ENCODE measurements at regions not wholly inside any gene's neighbourhood (a gene's known extent, or its start where the extent isn't known, plus 50 kb on each side); places are given as distances from the start of the nearest gene placed in this dataset.

GRCh38 chr2:180319586-180320405 lies 312.7 kb upstream of the CWC22 start:
- no peak for DNase-seq (ENCODE audit: low read depth in 6 of 9, low spot score in 9 of 9)
- no peak overlapping the region for H3K4me3 ChIP-seq (ENCODE audit: low read length in 2 of 2)

GRCh38 chr2:180314086-180314485 lies 307.0 kb upstream of the CWC22 start:
- no peaks in the 10 kb centered on the region for H3K27me3 ChIP-seq (ENCODE audit: control insufficient read depth in 2 of 2, insufficient read depth in 1 of 2, low read length in 1 of 2)
- H3K36me3 ChIP-seq (ENCODE audit: control insufficient read depth in 2 of 2, insufficient read depth in 2 of 2, low read length in 1 of 2) = no peaks in the 10 kb centered on the region
- WGBS = 90% methylated on average over 2 of the region's 2 CpGs
- no peaks in the 10 kb centered on the region for H3K9me3 ChIP-seq (ENCODE audit: control insufficient read depth in 2 of 2, insufficient read depth in 1 of 2, low read length in 1 of 2)
- no peak overlapping the region for H3K4me3 ChIP-seq (ENCODE audit: low read length in 2 of 2)
- H3K4me1 ChIP-seq (ENCODE audit: control insufficient read depth in 2 of 2, insufficient read depth in 2 of 2, low read length in 2 of 2) = no peaks in the 10 kb centered on the region
- H3K27ac ChIP-seq (ENCODE audit: low read depth in 1 of 2, low read length in 1 of 2) = no peak overlapping the region
- no peak for DNase-seq (ENCODE audit: low read depth in 6 of 9, low spot score in 9 of 9)

More at GRCh38 chr2:180319586-180320405, 312.7 kb upstream of the CWC22 start:
- H3K9me3 ChIP-seq (ENCODE audit: control insufficient read depth in 2 of 2, insufficient read depth in 1 of 2, low read length in 1 of 2) = no peaks in the 10 kb centered on the region
- H3K36me3 ChIP-seq (ENCODE audit: control insufficient read depth in 2 of 2, insufficient read depth in 2 of 2, low read length in 1 of 2) = no peaks in the 10 kb centered on the region
- H3K27ac ChIP-seq (ENCODE audit: low read depth in 1 of 2, low read length in 1 of 2) = no peak overlapping the region
- no peaks in the 10 kb centered on the region for H3K4me1 ChIP-seq (ENCODE audit: control insufficient read depth in 2 of 2, insufficient read depth in 2 of 2, low read length in 2 of 2)
- H3K27me3 ChIP-seq (ENCODE audit: control insufficient read depth in 2 of 2, insufficient read depth in 1 of 2, low read length in 1 of 2) = no peaks in the 10 kb centered on the region

DNA sequence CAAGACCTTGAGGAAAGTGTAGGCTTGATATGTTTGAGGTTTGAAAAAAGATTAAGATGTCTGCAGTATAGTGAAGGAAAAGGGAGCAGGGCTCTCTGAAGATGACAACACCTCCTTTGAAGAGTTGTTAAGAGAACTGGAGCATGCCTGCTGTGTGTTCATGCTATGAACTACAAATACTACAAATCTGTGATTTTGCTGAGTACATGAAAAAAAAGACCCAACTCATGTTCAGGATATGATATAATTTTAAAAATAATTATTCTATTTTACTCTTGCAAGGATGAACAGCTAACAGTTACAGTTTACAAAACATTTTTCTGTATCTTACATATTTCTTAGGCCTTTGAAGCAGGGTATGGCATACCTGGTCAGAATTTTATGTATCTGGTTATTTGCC lies 305.4 kb upstream of the CWC22 start:
- no peak for DNase-seq (ENCODE audit: low read depth in 6 of 9, low spot score in 9 of 9)
- H3K9me3 ChIP-seq (ENCODE audit: control insufficient read depth in 2 of 2, insufficient read depth in 1 of 2, low read length in 1 of 2) = no peaks in the 10 kb centered on the region
- no peak overlapping the region for H3K4me3 ChIP-seq (ENCODE audit: low read length in 2 of 2)

DNA sequence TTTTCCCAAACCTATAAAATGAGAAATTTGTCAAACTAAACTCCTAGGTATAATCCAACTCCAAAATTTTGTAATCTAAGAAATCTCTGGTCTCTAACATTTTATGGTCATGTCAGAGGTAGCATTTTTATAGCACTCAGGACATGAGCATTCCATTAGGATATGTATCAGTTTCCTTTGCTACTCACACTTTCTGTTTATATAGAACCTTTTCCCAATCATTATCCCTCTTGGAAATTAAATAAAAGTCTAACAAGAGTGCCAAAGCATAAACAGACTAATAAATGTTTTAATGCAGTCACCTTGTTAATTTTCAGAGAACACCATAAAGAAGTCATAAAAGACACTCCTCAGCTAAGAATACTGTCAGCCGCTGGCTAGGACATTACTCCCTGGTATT lies 300.0 kb upstream of the CWC22 start:
- H3K27me3 ChIP-seq (ENCODE audit: control insufficient read depth in 2 of 2, insufficient read depth in 1 of 2, low read length in 1 of 2) = no peaks in the 10 kb centered on the region
- 97% methylated on average over 1 of the region's 1 CpG for WGBS
- no peaks in the 10 kb centered on the region for H3K4me1 ChIP-seq (ENCODE audit: control insufficient read depth in 2 of 2, insufficient read depth in 2 of 2, low read length in 2 of 2)

More for the DNA sequence above, 305.4 kb upstream of the CWC22 start:
- H3K27me3 ChIP-seq (ENCODE audit: control insufficient read depth in 2 of 2, insufficient read depth in 1 of 2, low read length in 1 of 2) = no peaks in the 10 kb centered on the region
- no peak overlapping the region for H3K27ac ChIP-seq (ENCODE audit: low read depth in 1 of 2, low read length in 1 of 2)
- H3K4me1 ChIP-seq (ENCODE audit: control insufficient read depth in 2 of 2, insufficient read depth in 2 of 2, low read length in 2 of 2) = no peaks in the 10 kb centered on the region
- no peaks in the 10 kb centered on the region for H3K36me3 ChIP-seq (ENCODE audit: control insufficient read depth in 2 of 2, insufficient read depth in 2 of 2, low read length in 1 of 2)

DNA sequence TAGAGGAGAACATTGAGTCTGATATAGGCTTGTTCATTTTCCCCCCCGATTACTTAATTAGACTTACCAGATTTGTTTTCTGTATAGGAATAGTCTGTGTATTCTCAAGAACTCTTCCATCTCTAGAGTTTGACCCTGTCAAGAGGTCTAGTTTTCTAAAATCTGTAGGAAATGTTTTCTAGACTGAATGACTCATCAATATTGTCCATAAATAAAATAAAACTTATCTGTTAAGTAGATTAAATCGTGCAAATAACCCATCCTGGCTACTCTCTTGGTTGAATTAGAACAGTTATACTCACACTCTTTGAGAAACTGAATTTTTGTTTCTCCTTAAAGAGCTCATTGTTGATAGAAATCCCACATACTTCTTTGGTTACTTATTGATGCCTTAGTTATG lies 299.2 kb upstream of the CWC22 start:
- Histone ChIP-seq H3K36me3 (ENCODE audit: control insufficient read depth in 2 of 2, insufficient read depth in 2 of 2, low read length in 1 of 2) (no peaks in the 10 kb centered on the region), H3K4me3 (ENCODE audit: low read length in 2 of 2) (no peak overlapping the region), H3K27me3 (ENCODE audit: control insufficient read depth in 2 of 2, insufficient read depth in 1 of 2, low read length in 1 of 2) (no peaks in the 10 kb centered on the region), H3K4me1 (ENCODE audit: control insufficient read depth in 2 of 2, insufficient read depth in 2 of 2, low read length in 2 of 2) (no peaks in the 10 kb centered on the region), H3K9me3 (ENCODE audit: control insufficient read depth in 2 of 2, insufficient read depth in 1 of 2, low read length in 1 of 2) (no peaks in the 10 kb centered on the region), H3K27ac (ENCODE audit: low read depth in 1 of 2, low read length in 1 of 2) (no peak overlapping the region)
- WGBS = 80% methylated on average over 2 of the region's 2 CpGs
- no peak for DNase-seq (ENCODE audit: low read depth in 6 of 9, low spot score in 9 of 9)

More for the DNA sequence above, 300.0 kb upstream of the CWC22 start:
- no peak for DNase-seq (ENCODE audit: low read depth in 6 of 9, low spot score in 9 of 9)
- no peaks in the 10 kb centered on the region for H3K36me3 ChIP-seq (ENCODE audit: control insufficient read depth in 2 of 2, insufficient read depth in 2 of 2, low read length in 1 of 2)
- no peak overlapping the region for H3K4me3 ChIP-seq (ENCODE audit: low read length in 2 of 2)
- H3K9me3 ChIP-seq (ENCODE audit: control insufficient read depth in 2 of 2, insufficient read depth in 1 of 2, low read length in 1 of 2) = no peaks in the 10 kb centered on the region
- H3K27ac ChIP-seq (ENCODE audit: low read depth in 1 of 2, low read length in 1 of 2) = no peak overlapping the region

- Histone ChIP-seq H3K9me3 (ENCODE audit: control insufficient read depth in 2 of 2, insufficient read depth in 1 of 2, low read length in 1 of 2) (no peaks in the 10 kb centered on the region), H3K36me3 (ENCODE audit: control insufficient read depth in 2 of 2, insufficient read depth in 2 of 2, low read length in 1 of 2) (no peaks in the 10 kb centered on the region), H3K4me1 (ENCODE audit: control insufficient read depth in 2 of 2, insufficient read depth in 2 of 2, low read length in 2 of 2) (no peaks in the 10 kb centered on the region), H3K27ac (ENCODE audit: low read depth in 1 of 2, low read length in 1 of 2) (no peak overlapping the region), H3K27me3 (ENCODE audit: control insufficient read depth in 2 of 2, insufficient read depth in 1 of 2, low read length in 1 of 2) (no peaks in the 10 kb centered on the region), H3K4me3 (ENCODE audit: low read length in 2 of 2) (no peak overlapping the region)
- 96% methylated on average over 6 of the region's 6 CpGs for WGBS
- DNase-seq (ENCODE audit: low read depth in 6 of 9, low spot score in 9 of 9) = no peak
These were observed 284.7 kb upstream of the CWC22 start for GRCh38 chr2:180291552-180292421.

- Histone ChIP-seq H3K36me3 (ENCODE audit: control insufficient read depth in 2 of 2, insufficient read depth in 2 of 2, low read length in 1 of 2) (no peaks in the 10 kb centered on the region), H3K4me3 (ENCODE audit: low read length in 2 of 2) (no peak overlapping the region), H3K9me3 (ENCODE audit: control insufficient read depth in 2 of 2, insufficient read depth in 1 of 2, low read length in 1 of 2) (no peaks in the 10 kb centered on the region), H3K4me1 (ENCODE audit: control insufficient read depth in 2 of 2, insufficient read depth in 2 of 2, low read length in 2 of 2) (no peaks in the 10 kb centered on the region), H3K27ac (ENCODE audit: low read depth in 1 of 2, low read length in 1 of 2) (no peak overlapping the region), H3K27me3 (ENCODE audit: control insufficient read depth in 2 of 2, insufficient read depth in 1 of 2, low read length in 1 of 2) (no peaks in the 10 kb centered on the region)
- 60% methylated on average over 2 of the region's 2 CpGs for WGBS
- no peak for DNase-seq (ENCODE audit: low read depth in 6 of 9, low spot score in 9 of 9)
These were observed 284.0 kb upstream of the CWC22 start for GRCh38 chr2:180291060-180291459.

GRCh38 chr2:180289627-180290026 lies 282.5 kb upstream of the CWC22 start:
- H3K27ac ChIP-seq (ENCODE audit: low read depth in 1 of 2, low read length in 1 of 2) = no peak overlapping the region
- H3K36me3 ChIP-seq (ENCODE audit: control insufficient read depth in 2 of 2, insufficient read depth in 2 of 2, low read length in 1 of 2) = no peaks in the 10 kb centered on the region
- no peaks in the 10 kb centered on the region for H3K27me3 ChIP-seq (ENCODE audit: control insufficient read depth in 2 of 2, insufficient read depth in 1 of 2, low read length in 1 of 2)
- H3K4me3 ChIP-seq (ENCODE audit: low read length in 2 of 2) = no peak overlapping the region
- H3K9me3 ChIP-seq (ENCODE audit: control insufficient read depth in 2 of 2, insufficient read depth in 1 of 2, low read length in 1 of 2) = no peaks in the 10 kb centered on the region
- 96% methylated on average over 4 of the region's 4 CpGs for WGBS
- no peaks in the 10 kb centered on the region for H3K4me1 ChIP-seq (ENCODE audit: control insufficient read depth in 2 of 2, insufficient read depth in 2 of 2, low read length in 2 of 2)
- no peak for DNase-seq (ENCODE audit: low read depth in 6 of 9, low spot score in 9 of 9)

DNA sequence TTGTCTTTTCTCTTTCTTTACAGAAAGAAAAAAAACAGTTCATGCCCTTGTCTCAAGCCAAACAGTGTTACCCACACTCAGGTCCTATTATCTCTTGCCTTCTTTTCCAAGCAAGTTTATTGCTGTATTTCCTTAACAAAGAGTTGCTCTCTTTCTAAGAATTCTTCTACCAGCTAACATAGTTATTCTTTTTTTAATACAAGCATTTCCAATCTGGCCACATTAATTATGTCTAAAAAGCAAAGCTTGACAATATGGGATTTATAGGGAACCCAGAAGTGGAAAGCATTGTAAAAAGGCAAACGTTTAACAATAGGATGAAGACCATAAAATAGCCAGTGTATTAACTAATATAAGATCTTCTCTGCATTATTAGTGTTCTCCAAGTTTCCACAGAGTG lies 272.5 kb upstream of the CWC22 start:
- Histone ChIP-seq H3K27ac (ENCODE audit: low read depth in 1 of 2, low read length in 1 of 2) (no peak overlapping the region), H3K27me3 (ENCODE audit: control insufficient read depth in 2 of 2, insufficient read depth in 1 of 2, low read length in 1 of 2) (no peaks in the 10 kb centered on the region), H3K4me3 (ENCODE audit: low read length in 2 of 2) (no peak overlapping the region), H3K9me3 (ENCODE audit: control insufficient read depth in 2 of 2, insufficient read depth in 1 of 2, low read length in 1 of 2) (peaks cover 0 to 7% of the 10 kb centered on the region in 2 donors), H3K36me3 (ENCODE audit: control insufficient read depth in 2 of 2, insufficient read depth in 2 of 2, low read length in 1 of 2) (no peaks in the 10 kb centered on the region), H3K4me1 (ENCODE audit: control insufficient read depth in 2 of 2, insufficient read depth in 2 of 2, low read length in 2 of 2) (no peaks in the 10 kb centered on the region)
- DNase-seq (ENCODE audit: low read depth in 6 of 9, low spot score in 9 of 9) = no peak
- WGBS = 69% methylated on average over 1 of the region's 1 CpG
